Stomach (tissue), 4 donors: ENCODE measurements at regions not wholly inside any gene's neighbourhood (a gene's known extent, or its start where the extent isn't known, plus 50 kb on each side); places are given as distances from the start of the nearest gene placed in this dataset.

Experiments used
- CTCF ChIP-seq, 7 experiments: fragments of 450-650 bp in 4 of 7; fragments of 200-600 bp in 3 of 7; sonication (generic) in 3 of 7; IDR thresholded peaks; one replicate each; pipeline ENCODE4 v1.5.1; 2016 to 2019; ENCODE audit warnings: antibody characterized with exemption in 7 of 7, control low read depth in 2 of 7, mild to moderate bottlenecking in 1 of 7
- EP300 ChIP-seq: sonication (generic); formaldehyde crosslinking; IDR thresholded peaks from one replicate; pipeline ENCODE4 v1.6.1; 2017; ENCODE audit warnings: antibody characterized with exemption
- POLR2A ChIP-seq, 4 donors: fragments of 450-650 bp; IDR thresholded peaks; one replicate each; pipeline ENCODE4 v1.6.1; 2016; ENCODE audit warnings: antibody characterized with exemption in 4 of 4, control low read depth in 2 of 4, mild to moderate bottlenecking in 1 of 4, moderate library complexity in 1 of 4

GRCh38 chr1:61004262-61005003 lies 77.9 kb upstream of the NFIA start:
- TF ChIP-seq CTCF (IDR thresholded peaks at IDR 0.05) (no peak), POLR2A (IDR thresholded peaks at IDR 0.05) (no peak), EP300 (no peak)
